ENCODE measurements at regions not wholly inside any gene's neighbourhood (a gene's known extent, or its start where the extent isn't known, plus 50 kb on each side); places are given as distances from the start of the nearest gene placed in this dataset.

GRCh38 chr14:34331728-34332623 is 130.1 kb downstream of the SPTSSA start (continued):
- TF ChIP-seq NR0B2 (CRISPR knock-in tag; IDR thresholded peaks at IDR 0.05) (no peak), ZNF354B (CRISPR knock-in tag; IDR thresholded peaks at IDR 0.05) (peak; percentile 37; the same call in 1 of the 2 replicates), RNF2 (conservative IDR thresholded peaks at IDR 0.05; ENCODE audit: low read depth) (no peak), PRDM15 (CRISPR knock-in tag; IDR thresholded peaks at IDR 0.05) (no peak), ZNF777 (CRISPR knock-in tag; IDR thresholded peaks at IDR 0.05) (peak; percentile 58), MXD4 (CRISPR knock-in tag; IDR thresholded peaks at IDR 0.05) (peak; percentile 94), KLF6 (CRISPR knock-in tag; IDR thresholded peaks at IDR 0.05) (peak; percentile 83), ASH2L (IDR thresholded peaks at IDR 0.05; ENCODE audit: insufficient read length, low read depth, low read length) (peak; percentile 72), PHB2 (IDR thresholded peaks at IDR 0.05; ENCODE audit: partially characterized antibody) (no peak), GPBP1L1 (CRISPR knock-in tag; IDR thresholded peaks at IDR 0.05) (no peak), AGO1 (IDR thresholded peaks at IDR 0.05; ENCODE audit: low read depth, low read length, poor library complexity, severe bottlenecking) (no peak), ZNF772 (CRISPR knock-in tag; IDR thresholded peaks at IDR 0.05) (peak; percentile 25; the same call in 1 of the 2 replicates), AKAP8 (CRISPR knock-in tag; IDR thresholded peaks at IDR 0.05) (no peak), ZNF530 (CRISPR knock-in tag; IDR thresholded peaks at IDR 0.05; ENCODE audit: low read depth) (no peak), HNF1B (CRISPR knock-in tag; IDR thresholded peaks at IDR 0.05) (peak; percentile 95), RFX5 (IDR thresholded peaks at IDR 0.05; ENCODE audit: low read depth, low read length) (0 out of 2 replicates have a peak, but pooled peaks have one; percentile 48), CEBPG (CRISPR knock-in tag; IDR thresholded peaks at IDR 0.05) (peak; percentile 64), TBL1XR1 (IDR thresholded peaks at IDR 0.05; ENCODE audit: borderline replicate concordance, low read length, partially characterized antibody) (peak; percentile 65), CREB1 (IDR thresholded peaks at IDR 0.05) (peak; percentile 58), CREB1 (CRISPR knock-in tag; IDR thresholded peaks at IDR 0.05) (peak; percentile 73; the same call in 1 of the 2 replicates), NFKB2 (CRISPR knock-in tag; IDR thresholded peaks at IDR 0.05; ENCODE audit: borderline replicate concordance) (peak; percentile 91; the same call in 1 of the 2 replicates)
- TF ChIP-seq, protein P1, sequence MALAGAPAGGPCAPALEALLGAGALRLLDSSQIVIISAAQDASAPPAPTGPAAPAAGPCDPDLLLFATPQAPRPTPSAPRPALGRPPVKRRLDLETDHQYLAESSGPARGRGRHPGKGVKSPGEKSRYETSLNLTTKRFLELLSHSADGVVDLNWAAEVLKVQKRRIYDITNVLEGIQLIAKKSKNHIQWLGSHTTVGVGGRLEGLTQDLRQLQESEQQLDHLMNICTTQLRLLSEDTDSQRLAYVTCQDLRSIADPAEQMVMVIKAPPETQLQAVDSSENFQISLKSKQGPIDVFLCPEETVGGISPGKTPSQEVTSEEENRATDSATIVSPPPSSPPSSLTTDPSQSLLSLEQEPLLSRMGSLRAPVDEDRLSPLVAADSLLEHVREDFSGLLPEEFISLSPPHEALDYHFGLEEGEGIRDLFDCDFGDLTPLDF (CRISPR knock-in tag; IDR thresholded peaks at IDR 0.05), result peak; percentile 10; the same call in 1 of the 2 replicates

All from HepG2 (cell line).